NOMO-1 treated with dmso at 0.1 percent for 144 hours (cell line): ENCODE measurements at regions not wholly inside any gene's neighbourhood (a gene's known extent, or its start where the extent isn't known, plus 50 kb on each side); places are given as distances from the start of the nearest gene placed in this dataset.
"Not testable (repeated sequence)": the region's sequence is repeated elsewhere in the genome, so short reads cannot be mapped to it uniquely, and the experiment has no call there.

Source experiments
- DNase-seq: peaks from one replicate; lab custom pipeline; 2025; ENCODE audit not compliant: unreplicated experiment; lab: John Stamatoyannopoulos, UW

GRCh38 chr18:38290229-38290628 is 724.6 kb upstream of the CELF4 start:
- DNase-seq: no peak

GRCh38 chr18:38284972-38285371 is 719.4 kb upstream of the CELF4 start:
- DNase-seq: no peak

- DNase-seq: no peak
These were observed 697.5 kb upstream of the CELF4 start for GRCh38 chr18:38263066-38263465.

- DNase-seq: no peak
These were observed 697.1 kb upstream of the CELF4 start for GRCh38 chr18:38262661-38263060.

- no peak for DNase-seq
These were observed 692.1 kb upstream of the CELF4 start for GRCh38 chr18:38257661-38258060.

GRCh38 chr18:38256366-38256765 is 690.8 kb upstream of the CELF4 start:
- no peak for DNase-seq

GRCh38 chr18:38250971-38251370 is 685.4 kb upstream of the CELF4 start:
- DNase-seq: no peak

GRCh38 chr18:38244480-38244879 is 678.9 kb upstream of the CELF4 start:
- no peak for DNase-seq

GRCh38 chr18:38243291-38243690 is 677.7 kb upstream of the CELF4 start:
- no peak for DNase-seq

GRCh38 chr18:38241736-38242135 is 676.1 kb upstream of the CELF4 start:
- DNase-seq: no peak

- DNase-seq: no peak
These were observed 675.6 kb upstream of the CELF4 start for GRCh38 chr18:38241216-38241615.

- no peak for DNase-seq
These were observed 674.0 kb upstream of the CELF4 start for GRCh38 chr18:38239606-38240005.

- no peak for DNase-seq
These were observed 672.2 kb upstream of the CELF4 start for GRCh38 chr18:38237796-38238195.

GRCh38 chr18:38221476-38222100 is 656.0 kb upstream of the CELF4 start:
- no peak for DNase-seq

- no peak for DNase-seq
These were observed 633.4 kb upstream of the CELF4 start for GRCh38 chr18:38198956-38199355.

GRCh38 chr18:38198526-38198925 is 632.9 kb upstream of the CELF4 start:
- DNase-seq: no peak

- no peak for DNase-seq
These were observed 620.9 kb upstream of the CELF4 start for GRCh38 chr18:38186491-38186890.

GRCh38 chr18:38174594-38174993 is 609.0 kb upstream of the CELF4 start:
- no peak for DNase-seq

- DNase-seq: no peak
These were observed 608.6 kb upstream of the CELF4 start for GRCh38 chr18:38174173-38174572.

GRCh38 chr18:38170845-38171244 is 605.2 kb upstream of the CELF4 start:
- DNase-seq: no peak

- DNase-seq: no peak
These were observed 602.0 kb upstream of the CELF4 start for GRCh38 chr18:38167623-38168022.

GRCh38 chr18:38153116-38153515 is 587.5 kb upstream of the CELF4 start:
- not testable (repeated sequence) for DNase-seq

- no peak for DNase-seq
These were observed 551.1 kb upstream of the CELF4 start for GRCh38 chr18:38116716-38117115.
